WTC11 (cell line): ENCODE measurements at regions not wholly inside any gene's neighbourhood (a gene's known extent, or its start where the extent isn't known, plus 50 kb on each side); places are given as distances from the start of the nearest gene placed in this dataset.

Experiments
- ATAC-seq: fragments of 200-7000 bp; cut with Tn5 transposase; 2 replicates; pipeline ENCODE4 v1.10.0; 2021; ENCODE audit warnings: mild to moderate bottlenecking, moderate library complexity
- CTCF ChIA-PET: fragments of 300-600 bp; sonication (Branson Sonifier 250); formaldehyde crosslinking; loops from one replicate; lab custom pipeline; 2021; ENCODE audit warnings: antibody characterized with exemption; lab: Charles Lee
- POLR2A ChIA-PET: fragments of 350-600 bp; sonication (Branson Sonifier 250); formaldehyde crosslinking; loops from one replicate; lab custom pipeline; 2021; ENCODE audit warnings: antibody characterized with exemption; lab: Charles Lee
- DNase-seq: peaks from one replicate; pipeline ENCODE4 v3.0.0; 2021; ENCODE audit warnings: low spot score
- H3K27ac Mint-ChIP-seq: 2 replicates; pipeline ENCODE4 v1.8.0; 2021; ENCODE audit warnings: mixed read lengths
- H3K27me3 Mint-ChIP-seq: 2 replicates; pipeline ENCODE4 v1.8.0; 2021; ENCODE audit warnings: low read depth, mild to moderate bottlenecking, moderate library complexity, mixed read lengths
- H3K36me3 Mint-ChIP-seq: 2 replicates; pipeline ENCODE4 v1.8.0; 2021; ENCODE audit warnings: mixed read lengths
- H3K4me1 Mint-ChIP-seq: 2 replicates; pipeline ENCODE4 v1.8.0; 2022; ENCODE audit warnings: mixed read lengths
- H3K4me3 Mint-ChIP-seq: 2 replicates; pipeline ENCODE4 v1.8.0; 2021; ENCODE audit warnings: mild to moderate bottlenecking, moderate library complexity, mixed read lengths
- H3K9me3 Mint-ChIP-seq: 2 replicates; pipeline ENCODE4 v1.8.0; 2021; ENCODE audit warnings: mixed read lengths
- AFF4 ChIP-seq: sonication (generic); formaldehyde crosslinking; IDR thresholded peaks from 2 replicates; pipeline ENCODE4 v1.8.1; 2023; ENCODE audit warnings: mild to moderate bottlenecking, missing genetic modification reagents, borderline replicate concordance
- AR ChIP-seq: fragments of 250-450 bp; sonication (Bioruptor Pico); IDR thresholded peaks from 2 replicates; pipeline ENCODE4 v1.9.0; 2021; ENCODE audit warnings: mild to moderate bottlenecking
- CBFB ChIP-seq: sonication (generic); formaldehyde crosslinking; IDR thresholded peaks from 2 replicates; pipeline ENCODE4 v1.8.1; 2022; ENCODE audit warnings: mild to moderate bottlenecking, low read depth, missing genetic modification reagents
- E2F4 ChIP-seq: sonication (generic); formaldehyde crosslinking; IDR thresholded peaks from 2 replicates; pipeline ENCODE4 v1.8.1; 2022; ENCODE audit warnings: low read depth, mild to moderate bottlenecking, moderate library complexity, missing genetic modification reagents, borderline replicate concordance
- E2F5 ChIP-seq: sonication (generic); formaldehyde crosslinking; IDR thresholded peaks from 2 replicates; pipeline ENCODE4 v1.8.1; 2022; ENCODE audit warnings: mild to moderate bottlenecking, moderate library complexity, missing genetic modification reagents
- ETV6 ChIP-seq: sonication (generic); formaldehyde crosslinking; IDR thresholded peaks from 2 replicates; pipeline ENCODE4 v1.8.1; 2022; ENCODE audit warnings: mild to moderate bottlenecking, missing genetic modification reagents
- FOXJ3 ChIP-seq: sonication (generic); formaldehyde crosslinking; IDR thresholded peaks from 2 replicates; pipeline ENCODE4 v1.9.0; 2021; ENCODE audit warnings: missing genetic modification reagents, mild to moderate bottlenecking, borderline replicate concordance
- FOXP1 ChIP-seq: sonication (generic); formaldehyde crosslinking; IDR thresholded peaks from 2 replicates; pipeline ENCODE4 v1.8.0; 2022; ENCODE audit warnings: missing genetic modification reagents, mild to moderate bottlenecking, moderate library complexity, borderline replicate concordance
- GRHL2 ChIP-seq: fragments of 250-450 bp; sonication (Bioruptor Pico); IDR thresholded peaks from 2 replicates; pipeline ENCODE4 v1.8.0; 2022; ENCODE audit warnings: mild to moderate bottlenecking, moderate library complexity; ENCODE audit not compliant: insufficient replicate concordance, severe bottlenecking
- SOX15 ChIP-seq: fragments of 250-450 bp; sonication (Bioruptor Pico); IDR thresholded peaks from 2 replicates; pipeline ENCODE4 v1.9.0; 2021; ENCODE audit warnings: mild to moderate bottlenecking
- TEAD1 ChIP-seq: sonication (generic); formaldehyde crosslinking; IDR thresholded peaks from 2 replicates; pipeline ENCODE4 v1.8.0; 2022; ENCODE audit warnings: mild to moderate bottlenecking, missing genetic modification reagents
- USF2 ChIP-seq: sonication (generic); formaldehyde crosslinking; IDR thresholded peaks from 2 replicates; pipeline ENCODE4 v1.8.1; 2023; ENCODE audit warnings: mild to moderate bottlenecking, missing genetic modification reagents, moderate library complexity
- ZNF219 ChIP-seq: sonication (generic); formaldehyde crosslinking; IDR thresholded peaks from 2 replicates; pipeline ENCODE4 v1.8.0; 2023; ENCODE audit warnings: missing genetic modification reagents, mild to moderate bottlenecking, borderline replicate concordance
- ZNF232 ChIP-seq: sonication (generic); formaldehyde crosslinking; IDR thresholded peaks from 2 replicates; pipeline ENCODE4 v1.8.0; 2022; ENCODE audit warnings: mild to moderate bottlenecking, missing genetic modification reagents
- ZNF263 ChIP-seq: sonication (generic); formaldehyde crosslinking; IDR thresholded peaks from 2 replicates; pipeline ENCODE4 v1.8.1; 2022; ENCODE audit warnings: low read depth, mild to moderate bottlenecking, moderate library complexity, missing genetic modification reagents
- ZNF396 ChIP-seq: fragments of 250-450 bp; sonication (Bioruptor Pico); IDR thresholded peaks from 2 replicates; pipeline ENCODE4 v1.8.0; 2021; ENCODE audit warnings: mild to moderate bottlenecking, moderate library complexity, borderline replicate concordance
- ZNF423 ChIP-seq: fragments of 250-450 bp; sonication (Bioruptor Pico); IDR thresholded peaks from 2 replicates; pipeline ENCODE4 v2.1.2; 2022; ENCODE audit warnings: mild to moderate bottlenecking, moderate library complexity
- TF ChIP-seq, protein P1 (sequence below): sonication (generic); formaldehyde crosslinking; IDR thresholded peaks from 2 replicates; pipeline ENCODE4 v1.8.1; 2023; ENCODE audit warnings: mild to moderate bottlenecking, missing genetic modification reagents, moderate library complexity
- TF ChIP-seq, protein P2 (sequence below): sonication (generic); formaldehyde crosslinking; IDR thresholded peaks from 2 replicates; pipeline ENCODE4 v1.8.1; 2023; ENCODE audit warnings: mild to moderate bottlenecking, missing genetic modification reagents
- TF ChIP-seq, protein P3 (sequence below): sonication (generic); formaldehyde crosslinking; IDR thresholded peaks from 2 replicates; pipeline ENCODE4 v1.8.0; 2022; ENCODE audit warnings: mild to moderate bottlenecking, missing genetic modification reagents

DNA sequence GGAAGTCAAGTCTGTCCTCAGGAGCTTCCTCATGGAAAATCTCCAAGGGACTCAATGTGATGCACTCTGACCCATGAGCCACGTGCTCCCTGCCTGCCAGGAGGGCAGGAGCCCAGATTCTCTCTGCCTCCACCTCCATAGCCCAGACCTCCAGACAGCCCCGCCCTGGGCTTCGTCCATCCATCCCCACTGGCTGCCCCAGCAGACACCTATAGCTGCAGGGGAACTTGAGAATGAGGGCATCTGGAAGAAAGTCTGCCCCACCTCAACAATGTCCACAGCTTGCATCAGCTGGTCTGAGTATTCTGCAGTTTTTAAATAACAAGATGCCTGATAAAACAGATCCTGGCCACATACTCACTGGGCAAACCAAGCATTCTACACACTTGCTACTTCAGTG, 418.8 kb upstream of the SMIM21 start (continued):
- no peak for TF ChIP-seq AFF4 (CRISPR knock-in tag)
- no peak for TF ChIP-seq TEAD1 (CRISPR knock-in tag)
- TF ChIP-seq AR, result no peak
- TF ChIP-seq, protein P1, sequence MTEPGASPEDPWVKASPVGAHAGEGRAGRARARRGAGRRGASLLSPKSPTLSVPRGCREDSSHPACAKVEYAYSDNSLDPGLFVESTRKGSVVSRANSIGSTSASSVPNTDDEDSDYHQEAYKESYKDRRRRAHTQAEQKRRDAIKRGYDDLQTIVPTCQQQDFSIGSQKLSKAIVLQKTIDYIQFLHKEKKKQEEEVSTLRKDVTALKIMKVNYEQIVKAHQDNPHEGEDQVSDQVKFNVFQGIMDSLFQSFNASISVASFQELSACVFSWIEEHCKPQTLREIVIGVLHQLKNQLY (CRISPR knock-in tag), result no peak
- TF ChIP-seq ZNF396 (CRISPR knock-in tag), result no peak
- TF ChIP-seq E2F4 (CRISPR knock-in tag), result no peak
- TF ChIP-seq ETV6, result no peak

- ChIA-PET POLR2A (no interaction called here), CTCF (no interaction called here)
- Mint-ChIP-seq H3K27ac (no peak overlapping the region), H3K4me1 (peaks cover 10% of the 10 kb centered on the region), H3K4me3 (no peak overlapping the region), H3K27me3 (peaks cover 6% of the 10 kb centered on the region), H3K9me3 (peaks cover 13% of the 10 kb centered on the region), H3K36me3 (no peaks in the 10 kb centered on the region)
- DNase-seq (no peak), ATAC-seq (no peak)
- TF ChIP-seq, protein P2, sequence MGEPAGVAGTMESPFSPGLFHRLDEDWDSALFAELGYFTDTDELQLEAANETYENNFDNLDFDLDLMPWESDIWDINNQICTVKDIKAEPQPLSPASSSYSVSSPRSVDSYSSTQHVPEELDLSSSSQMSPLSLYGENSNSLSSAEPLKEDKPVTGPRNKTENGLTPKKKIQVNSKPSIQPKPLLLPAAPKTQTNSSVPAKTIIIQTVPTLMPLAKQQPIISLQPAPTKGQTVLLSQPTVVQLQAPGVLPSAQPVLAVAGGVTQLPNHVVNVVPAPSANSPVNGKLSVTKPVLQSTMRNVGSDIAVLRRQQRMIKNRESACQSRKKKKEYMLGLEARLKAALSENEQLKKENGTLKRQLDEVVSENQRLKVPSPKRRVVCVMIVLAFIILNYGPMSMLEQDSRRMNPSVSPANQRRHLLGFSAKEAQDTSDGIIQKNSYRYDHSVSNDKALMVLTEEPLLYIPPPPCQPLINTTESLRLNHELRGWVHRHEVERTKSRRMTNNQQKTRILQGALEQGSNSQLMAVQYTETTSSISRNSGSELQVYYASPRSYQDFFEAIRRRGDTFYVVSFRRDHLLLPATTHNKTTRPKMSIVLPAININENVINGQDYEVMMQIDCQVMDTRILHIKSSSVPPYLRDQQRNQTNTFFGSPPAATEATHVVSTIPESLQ (CRISPR knock-in tag), result no peak
- TF ChIP-seq SOX15 (CRISPR knock-in tag) (no peak), CBFB (CRISPR knock-in tag) (no peak), GRHL2 (CRISPR knock-in tag) (no peak), ZNF396 (CRISPR knock-in tag) (no peak), ZNF219 (CRISPR knock-in tag) (no peak), FOXJ3 (no peak), E2F5 (CRISPR knock-in tag) (no peak), ZNF423 (CRISPR knock-in tag) (no peak), USF2 (CRISPR knock-in tag) (no peak), FOXP1 (CRISPR knock-in tag) (no peak), ZNF232 (no peak), E2F4 (CRISPR knock-in tag) (no peak), ZNF263 (CRISPR knock-in tag) (no peak)
- TF ChIP-seq, protein P1 (CRISPR knock-in tag), result no peak
- TF ChIP-seq, protein P3, sequence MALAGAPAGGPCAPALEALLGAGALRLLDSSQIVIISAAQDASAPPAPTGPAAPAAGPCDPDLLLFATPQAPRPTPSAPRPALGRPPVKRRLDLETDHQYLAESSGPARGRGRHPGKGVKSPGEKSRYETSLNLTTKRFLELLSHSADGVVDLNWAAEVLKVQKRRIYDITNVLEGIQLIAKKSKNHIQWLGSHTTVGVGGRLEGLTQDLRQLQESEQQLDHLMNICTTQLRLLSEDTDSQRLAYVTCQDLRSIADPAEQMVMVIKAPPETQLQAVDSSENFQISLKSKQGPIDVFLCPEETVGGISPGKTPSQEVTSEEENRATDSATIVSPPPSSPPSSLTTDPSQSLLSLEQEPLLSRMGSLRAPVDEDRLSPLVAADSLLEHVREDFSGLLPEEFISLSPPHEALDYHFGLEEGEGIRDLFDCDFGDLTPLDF (CRISPR knock-in tag), result no peak
These were observed 417.9 kb upstream of the SMIM21 start for GRCh38 chr18:75845413-75845812.
